Fibroblast of mammary gland (primary cell): ENCODE measurements at regions not wholly inside any gene's neighbourhood (a gene's known extent, or its start where the extent isn't known, plus 50 kb on each side); places are given as distances from the start of the nearest gene placed in this dataset.
A peak's percentile ranks its signal among the peaks of the same experiment; 100 is the strongest.

Source experiments
- DNase-seq: peaks from one replicate; pipeline ENCODE4 v3.0.0-alpha.2; 2010; ENCODE audit warnings: low read depth
- H3K4me3 ChIP-seq: 2 replicates; pipeline ENCODE4 v1.5.1; 2011; ENCODE audit warnings: low read depth, mild to moderate bottlenecking, low read length, moderate library complexity; ENCODE audit not compliant: control insufficient read depth
- CTCF ChIP-seq: conservative IDR thresholded peaks from 2 replicates; pipeline ENCODE4 v1.5.1; 2011; ENCODE audit warnings: low read depth, low read length, inconsistent platforms; ENCODE audit not compliant: control insufficient read depth, insufficient read depth

GRCh38 chr6:156545931-156546330 lies 231.2 kb upstream of the ARID1B start:
- no peak for TF ChIP-seq CTCF
- no peak overlapping the region for H3K4me3 ChIP-seq
- no peak for DNase-seq

GRCh38 chr6:156545021-156545420 lies 232.2 kb upstream of the ARID1B start:
- DNase-seq: no peak
- no peak for TF ChIP-seq CTCF
- no peak overlapping the region for H3K4me3 ChIP-seq

GRCh38 chr6:156544046-156544445 lies 233.1 kb upstream of the ARID1B start:
- no peak for TF ChIP-seq CTCF
- no peak for DNase-seq
- H3K4me3 ChIP-seq: no peak overlapping the region

- H3K4me3 ChIP-seq: no peak overlapping the region
- TF ChIP-seq CTCF: no peak
- peak; percentile 3 for DNase-seq
Observed at GRCh38 chr6:156543431-156543830, 233.7 kb upstream of the ARID1B start.

- H3K4me3 ChIP-seq: no peak overlapping the region
- no peak for TF ChIP-seq CTCF
- DNase-seq: no peak
Observed at GRCh38 chr6:156538875-156539660, 238.1 kb upstream of the ARID1B start.

- DNase-seq: no peak
- TF ChIP-seq CTCF: no peak
Observed at GRCh38 chr6:156534594-156534993, 242.6 kb upstream of the ARID1B start.

GRCh38 chr6:156533872-156534524 lies 243.2 kb upstream of the ARID1B start:
- DNase-seq: no peak
- H3K4me3 ChIP-seq: no peak overlapping the region
- no peak for TF ChIP-seq CTCF

More at GRCh38 chr6:156534594-156534993, 242.6 kb upstream of the ARID1B start:
- H3K4me3 ChIP-seq: no peak overlapping the region
